ENCODE measurements at regions not wholly inside any gene's neighbourhood (a gene's known extent, or its start where the extent isn't known, plus 50 kb on each side); places are given as distances from the start of the nearest gene placed in this dataset.

DNA sequence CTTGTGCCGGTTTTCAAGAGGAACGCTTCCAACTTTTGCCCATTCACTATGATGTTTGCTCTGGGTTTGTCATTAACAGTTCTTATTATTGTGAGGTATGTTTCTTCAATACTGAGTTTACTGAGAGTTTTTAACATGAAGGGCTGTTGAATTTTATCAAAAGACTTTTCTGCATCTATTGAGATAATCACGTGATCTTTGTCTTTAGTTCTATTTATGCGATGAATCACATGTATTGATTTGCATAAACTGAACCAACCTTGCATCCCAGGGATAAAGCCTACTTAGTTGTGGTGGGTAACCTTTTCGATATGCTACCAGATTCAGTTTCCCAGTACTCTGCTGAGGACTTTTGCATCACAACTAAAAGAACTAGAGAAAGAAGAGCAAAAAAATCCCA, 318.0 kb downstream of the GASK1B start:
- DNase-seq = no peak

- DNase-seq = no peak
These were observed 332.2 kb downstream of the GASK1B start for GRCh38 chr4:157840648-157841047.

GRCh38 chr4:157840034-157840433, 332.8 kb downstream of the GASK1B start:
- DNase-seq = no peak

GRCh38 chr4:157838366-157838765, 334.5 kb downstream of the GASK1B start:
- DNase-seq = no peak

DNA sequence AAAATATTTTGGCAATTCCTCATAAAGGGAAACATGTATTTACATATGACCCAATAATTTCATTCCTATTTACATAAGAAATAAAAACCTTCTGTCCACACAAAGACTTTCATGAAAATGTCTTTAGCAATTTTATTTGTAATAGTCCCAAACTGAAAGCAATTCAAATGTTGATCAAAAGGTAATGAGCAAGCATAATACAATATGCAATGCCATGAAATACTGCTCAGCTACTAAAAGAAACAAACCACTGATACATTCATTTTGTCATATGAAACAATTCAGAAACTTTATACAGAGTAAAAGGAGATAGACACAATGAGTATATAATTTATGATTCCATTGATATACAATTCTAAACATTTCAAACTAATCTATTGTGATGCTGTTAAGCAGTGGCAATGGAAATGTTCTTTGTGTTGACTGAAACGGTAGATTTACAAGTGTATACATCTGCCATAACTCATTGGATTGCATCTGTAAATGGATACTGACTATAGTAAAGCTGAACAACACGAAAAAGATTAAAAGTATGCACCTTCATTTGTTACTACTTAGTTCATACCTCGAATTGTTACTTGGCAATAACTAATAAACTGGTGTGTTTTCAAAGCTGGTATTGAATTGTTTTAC, 335.6 kb downstream of the GASK1B start:
- no peak for DNase-seq

DNA sequence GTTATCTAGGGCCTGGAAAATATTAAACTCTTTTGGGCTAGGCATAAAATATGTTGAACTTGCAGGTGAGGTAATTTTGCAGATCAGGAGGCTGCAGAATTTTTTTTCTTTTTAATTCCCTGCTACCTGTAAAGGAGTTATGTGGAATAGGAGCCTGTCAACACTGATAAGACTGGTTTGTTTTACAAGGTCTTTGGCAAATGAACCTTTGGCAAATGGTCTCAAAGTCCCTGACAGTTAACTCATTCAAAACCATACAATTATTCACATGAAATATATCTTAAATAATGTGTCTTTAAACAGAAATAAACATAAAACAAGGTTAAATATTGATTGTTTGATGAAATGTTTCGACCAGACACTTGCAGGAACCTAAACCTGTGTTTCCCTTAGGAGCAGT, 340.2 kb downstream of the GASK1B start:
- no peak for DNase-seq

DNA sequence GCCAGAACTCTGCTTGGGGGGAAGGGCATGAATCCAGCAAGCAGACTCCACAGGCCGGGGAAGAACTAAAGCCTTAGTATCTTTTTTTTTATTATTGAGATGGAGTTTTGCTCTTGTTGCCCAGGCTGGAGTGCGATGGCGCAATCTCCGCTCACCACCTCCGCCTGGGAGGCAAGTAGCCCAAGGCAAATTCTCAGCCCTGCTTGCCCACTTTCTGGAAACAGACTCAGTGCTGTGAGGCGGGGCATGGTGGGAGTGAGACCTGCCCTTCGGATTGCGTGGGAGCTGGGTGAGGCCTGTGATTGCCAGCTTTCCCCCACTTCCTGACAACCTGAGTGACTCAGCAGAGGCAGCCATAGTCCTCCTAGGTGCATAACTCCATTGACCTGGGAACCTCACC, 348.8 kb downstream of the GASK1B start:
- no peak for DNase-seq

GRCh38 chr4:157821814-157822213, 351.0 kb downstream of the GASK1B start:
- no peak for DNase-seq

DNA sequence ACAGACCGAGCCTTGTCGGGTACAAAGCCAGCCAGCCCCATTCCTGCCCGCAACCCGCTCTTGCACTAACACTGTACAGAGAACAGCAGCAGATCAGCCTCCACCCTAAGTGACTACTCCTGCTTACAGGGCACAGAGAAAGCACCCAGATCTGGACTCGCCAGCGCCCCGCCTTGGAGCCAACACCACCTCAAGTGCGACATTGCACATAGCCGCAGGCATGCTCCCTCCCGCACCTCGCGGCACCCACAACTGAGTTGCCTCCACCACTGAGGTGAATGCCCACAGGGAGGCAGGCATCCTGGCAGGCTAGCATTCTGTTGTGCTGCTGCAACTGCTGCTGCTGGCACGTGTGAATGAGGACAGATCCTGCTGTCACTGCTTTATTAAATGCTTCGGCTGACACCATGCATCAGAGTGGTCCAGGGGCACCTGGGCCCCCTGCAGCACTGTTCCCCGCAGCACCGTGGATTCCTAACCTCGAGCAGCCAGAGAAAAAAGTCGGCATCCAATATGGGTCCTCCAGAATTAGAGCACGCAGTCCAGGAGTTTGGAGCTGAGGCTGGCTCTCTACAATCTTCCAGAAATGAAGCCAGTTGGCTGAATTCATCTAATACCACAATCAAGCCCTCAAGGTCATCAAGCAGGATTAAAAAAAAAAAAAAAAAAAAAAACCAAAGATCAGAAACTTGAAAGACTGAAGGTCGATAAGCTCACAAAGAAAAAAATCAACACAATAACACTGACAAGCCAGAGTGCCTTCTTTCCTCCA, 352.9 kb downstream of the GASK1B start:
- DNase-seq = no peak

DNA sequence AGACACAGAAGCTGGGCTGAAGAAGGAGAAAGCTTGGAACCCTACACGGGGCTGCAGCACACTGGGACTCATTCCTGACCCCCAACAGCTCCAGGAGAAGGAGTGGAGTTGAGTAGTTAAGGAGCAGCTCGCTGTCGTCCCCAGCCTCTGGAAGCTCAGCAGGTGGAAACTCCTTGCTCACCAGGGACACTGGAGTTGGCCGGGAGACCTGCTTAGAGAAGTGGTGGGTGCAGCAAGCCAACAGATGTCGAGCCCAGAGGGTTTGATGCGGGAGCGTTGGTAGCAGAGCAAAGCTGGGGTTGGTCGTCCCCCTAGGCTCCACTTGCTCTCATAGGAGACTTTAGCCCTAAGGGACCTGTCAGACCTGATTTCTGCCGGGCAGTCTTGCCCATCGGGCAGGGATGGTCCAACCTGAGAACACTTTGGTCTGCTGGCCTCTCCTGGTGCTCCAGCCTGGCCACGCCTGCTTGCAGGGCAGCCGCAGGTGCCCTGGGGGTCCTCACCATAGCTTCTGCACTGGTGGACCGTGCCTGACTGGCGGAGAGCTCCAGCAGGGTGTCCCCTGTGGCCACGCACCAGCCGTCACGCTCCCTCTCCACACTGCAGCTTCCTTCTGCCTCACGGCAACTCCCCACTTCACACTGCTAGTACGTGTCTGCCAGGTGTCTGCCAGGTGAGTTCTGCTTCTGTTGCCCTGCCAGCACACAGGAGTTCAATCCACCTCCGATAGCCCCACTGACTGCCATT, 353.7 kb downstream of the GASK1B start:
- no peak for DNase-seq

- no peak for DNase-seq
These were observed 362.6 kb downstream of the GASK1B start for GRCh38 chr4:157810137-157810774.

GRCh38 chr4:157808796-157809383, 363.9 kb downstream of the GASK1B start:
- DNase-seq = no peak

- DNase-seq = no peak
These were observed 366.6 kb downstream of the GASK1B start for GRCh38 chr4:157806184-157806583.

GRCh38 chr4:157804986-157805385, 367.8 kb downstream of the GASK1B start:
- peak; percentile 8 to 16 for DNase-seq

GRCh38 chr4:157803845-157804521, 368.8 kb downstream of the GASK1B start:
- DNase-seq = no peak

GRCh38 chr4:157803421-157803820, 369.4 kb downstream of the GASK1B start:
- no peak for DNase-seq

DNA sequence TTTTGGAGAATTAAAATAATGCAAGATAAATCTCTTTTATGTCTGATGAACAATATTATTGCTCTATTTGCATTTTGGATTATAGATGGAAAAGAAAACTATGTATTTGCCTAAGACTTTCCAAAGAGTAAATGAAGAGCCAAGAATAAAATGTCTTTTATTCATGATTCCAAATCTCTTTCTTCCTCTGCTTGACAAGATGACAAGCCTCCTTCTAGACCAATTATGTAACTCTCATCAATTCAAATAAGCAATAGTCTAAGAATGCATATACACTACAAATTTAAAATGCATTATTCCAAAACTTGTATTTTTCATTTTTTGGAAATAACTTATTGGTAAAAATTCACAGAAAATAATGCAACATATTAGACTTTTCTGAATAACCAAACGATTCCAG, 377.3 kb downstream of the GASK1B start:
- no peak for DNase-seq

DNA sequence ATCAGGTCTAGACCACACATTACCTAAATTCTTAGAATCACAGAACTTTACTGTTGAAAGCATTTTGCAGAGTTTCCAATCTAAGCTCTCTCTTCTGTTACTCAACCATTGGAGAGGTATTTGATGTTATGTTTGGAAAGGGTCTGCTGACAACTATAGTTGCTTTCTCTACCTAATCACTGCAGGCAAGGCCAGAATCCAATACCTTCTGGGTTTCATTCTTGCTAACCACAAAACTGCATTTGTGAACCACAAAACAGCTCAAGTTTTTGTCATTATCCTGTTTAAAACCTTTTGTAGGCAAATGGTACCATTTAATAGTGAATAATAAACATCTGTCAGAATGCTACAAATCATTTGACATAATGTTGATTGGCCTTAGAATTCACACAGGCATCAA, 380.1 kb downstream of the GASK1B start:
- DNase-seq = no peak

DNA sequence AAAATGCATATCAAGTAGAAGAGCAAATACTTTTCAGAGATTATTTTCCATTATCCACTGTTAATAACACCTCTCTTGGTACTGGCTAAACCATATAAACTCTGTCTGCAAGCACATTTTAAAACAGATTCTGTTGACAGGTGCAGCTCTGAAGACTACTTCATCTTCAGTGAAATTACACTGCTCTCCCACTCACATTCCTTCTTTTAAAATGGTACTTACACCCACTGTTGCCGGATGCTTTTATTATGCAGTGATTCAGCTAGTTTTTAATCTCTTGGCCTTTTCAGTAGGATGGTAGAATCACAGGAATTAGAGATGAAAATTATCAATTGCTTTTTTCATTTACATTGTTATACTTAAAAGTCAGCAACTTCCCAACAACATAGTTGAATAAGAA, 381.6 kb downstream of the GASK1B start:
- no peak for DNase-seq

DNA sequence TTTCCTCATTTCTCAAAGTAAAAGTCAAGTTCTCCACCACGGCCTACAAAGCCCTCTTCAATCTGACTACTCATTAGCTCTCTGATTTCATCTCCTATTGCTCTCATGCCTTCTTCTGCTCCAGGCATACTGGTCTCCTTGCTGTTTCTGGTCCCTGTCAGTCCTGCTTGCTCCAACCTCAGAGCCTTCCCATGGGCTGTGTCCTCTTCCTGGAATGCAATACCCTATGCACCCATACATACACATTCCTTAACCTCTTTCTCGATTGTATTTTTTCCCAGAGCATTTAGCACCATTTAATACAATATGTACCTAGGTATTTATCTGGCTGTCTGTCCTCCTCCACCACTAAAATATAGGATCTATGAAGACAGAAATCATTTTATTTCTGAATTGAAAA, 385.2 kb downstream of the GASK1B start:
- DNase-seq = no peak

DNA sequence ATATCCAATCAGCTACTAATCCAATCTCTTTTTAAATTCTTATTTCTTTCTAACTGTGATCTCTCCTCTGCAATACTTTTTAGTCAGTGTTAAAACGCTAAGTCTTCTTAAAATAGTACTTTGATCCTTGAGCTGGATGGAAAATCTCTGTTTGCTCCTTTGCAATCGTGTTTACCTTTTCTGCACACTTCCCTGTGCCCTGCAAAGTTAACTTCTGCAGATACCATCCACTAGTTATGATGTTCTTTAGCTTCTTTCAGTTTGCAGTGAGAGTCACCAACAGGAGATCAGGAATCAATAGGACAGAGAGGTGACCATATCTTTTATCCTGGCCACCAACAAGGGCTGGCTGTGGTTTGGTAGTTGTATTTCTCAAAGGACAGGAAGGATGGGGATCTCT, 391.5 kb downstream of the GASK1B start:
- DNase-seq = no peak

DNA sequence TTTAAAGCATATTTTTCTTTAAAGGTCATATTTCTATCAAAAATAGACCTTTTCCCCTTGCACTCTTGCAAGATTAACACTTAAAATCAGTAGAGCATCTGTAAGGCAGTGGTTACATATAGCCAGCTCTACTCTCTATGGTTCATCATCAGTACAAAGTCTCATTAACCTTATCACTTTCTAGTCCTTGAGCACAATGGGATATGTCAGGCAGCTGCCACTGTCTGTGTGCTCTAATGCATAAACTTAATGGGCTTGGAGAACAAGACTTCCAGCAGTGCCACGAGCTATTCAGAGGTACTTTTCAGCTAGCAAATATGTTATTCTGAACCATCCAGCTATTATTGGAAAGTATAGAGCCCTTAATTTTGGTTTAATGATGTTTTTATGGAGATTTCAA, 393.7 kb downstream of the GASK1B start:
- DNase-seq = no peak

All from Kasumi-1 (cell line).